ENCODE measurements at regions not wholly inside any gene's neighbourhood (a gene's known extent, or its start where the extent isn't known, plus 50 kb on each side); places are given as distances from the start of the nearest gene placed in this dataset.

- no peak for DNase-seq
- Histone ChIP-seq H2AK9ac (replicated peaks; ENCODE audit: low read depth, low read length, poor library complexity) (no peak overlapping the region), H3K36me3 (ENCODE audit: control insufficient read depth, insufficient read depth, low read length) (no peaks in the 10 kb centered on the region), H2BK5ac (ENCODE audit: low read depth, low read length, poor library complexity, severe bottlenecking) (no peak overlapping the region), H3K23ac (ENCODE audit: low read depth, low read length) (no peak overlapping the region), H3K18ac (ENCODE audit: low read depth, low read length) (no peak overlapping the region), H3K79me1 (ENCODE audit: low read depth in 1 of 2, low read length in 2 of 2) (no peaks in the 10 kb centered on the region), H2BK20ac (ENCODE audit: low read depth, low read length) (no peak overlapping the region), H3K4me1 (ENCODE audit: control insufficient read depth, insufficient read depth, low read length) (no peaks in the 10 kb centered on the region), H3K9me3 (ENCODE audit: control insufficient read depth, insufficient read depth, low read length) (no peaks in the 10 kb centered on the region), H2AK5ac (ENCODE audit: low read depth, low read length) (no peak overlapping the region), H3K4me3 (ENCODE audit: insufficient read depth, low read depth, low read length) (no peak overlapping the region), H4K20me1 (ENCODE audit: insufficient read depth, low read length) (no peaks in the 10 kb centered on the region), H3K14ac (replicated peaks; ENCODE audit: low read depth, low read length) (no peak overlapping the region), H3K9me1 (ENCODE audit: insufficient read depth, low read length) (no peaks in the 10 kb centered on the region), H2AFZ (replicated peaks; ENCODE audit: low read length, poor library complexity) (peak overlapping the region; percentile 41), H2BK15ac (ENCODE audit: low read depth, low read length) (no peak overlapping the region), H3K4me2 (ENCODE audit: low read depth, low read length) (no peak overlapping the region), H3K4ac (ENCODE audit: low read depth, low read length) (no peak overlapping the region), H3K27ac (ENCODE audit: insufficient read depth, low read length) (no peak overlapping the region), H4K5ac (ENCODE audit: low read depth, low read length) (no peak overlapping the region), H2BK120ac (ENCODE audit: low read depth, low read length) (no peak overlapping the region), H3K27me3 (ENCODE audit: control insufficient read depth, insufficient read depth, low read length) (no peaks in the 10 kb centered on the region), H3K56ac (ENCODE audit: extremely low read depth, insufficient read depth, low read length) (no peak overlapping the region), H4K8ac (ENCODE audit: low read depth in 2 of 2, low read length in 2 of 2) (no peak overlapping the region), H3K9ac (ENCODE audit: low read depth, low read length) (no peak overlapping the region), H4K91ac (ENCODE audit: insufficient read depth, low read depth, low read length) (no peak overlapping the region)
- ChIA-PET POLR2A (ENCODE audit: unreplicated experiment) (interaction anchor here (0.5 kb wide), 1 partner anchor 46 kb away, joined by 3 read pairs; no protein-coding TSS in a partner anchor), CTCF (no interaction called here)
- intact Hi-C loops (cut with micrococcal nuclease) = no loop called here
- WGBS, 2 experiments (ENCODE audit: extremely low coverage in 2 of 2, insufficient read length in 1 of 2) = no CpG with 5 or more reads among the region's 1 CpG
- in situ Hi-C loops (cut with MboI; ENCODE audit: low sequenced_read_pairs) = no loop called here
- ATAC-seq (ENCODE audit: low read depth) = no peak
- TF ChIP-seq MAZ (IDR thresholded peaks at IDR 0.05; ENCODE audit: borderline replicate concordance, low read depth, low read length) = no peak
- no peak for TF ChIP-seq MXI1 (IDR thresholded peaks at IDR 0.05; ENCODE audit: borderline replicate concordance, low read depth, low read length)
- no peak for TF ChIP-seq RAD21 (IDR thresholded peaks at IDR 0.05; ENCODE audit: low read length)
- no peak for TF ChIP-seq USF2 (IDR thresholded peaks at IDR 0.05; ENCODE audit: low read depth, low read length)
- TF ChIP-seq BHLHE40 (IDR thresholded peaks at IDR 0.05; ENCODE audit: low read depth, low read length) = no peak
- no peak for TF ChIP-seq CTCF (conservative IDR thresholded peaks at IDR 0.05; ENCODE audit: low read depth, low read length)
- TF ChIP-seq RFX5 (IDR thresholded peaks at IDR 0.05; ENCODE audit: low read depth, low read length) = no peak
- no peak for TF ChIP-seq ELK1 (IDR thresholded peaks at IDR 0.05; ENCODE audit: borderline replicate concordance, low read depth, low read length)
- TF ChIP-seq CHD1 (IDR thresholded peaks at IDR 0.05; ENCODE audit: low read depth, low read length) = no peak
- no TSS peak for BruUV-seq (replicated peaks)
- dilution Hi-C loops (cut with HindIII; ENCODE audit: low sequenced_read_pairs, unreplicated experiment) = no loop called here
These were observed 281.2 kb upstream of the RGMB start for GRCh38 chr5:98492258-98492657.
